HUDEP-2 (cell line): ENCODE measurements at regions not wholly inside any gene's neighbourhood (a gene's known extent, or its start where the extent isn't known, plus 50 kb on each side); places are given as distances from the start of the nearest gene placed in this dataset.

Source experiments
- DNase-seq, 76 experiments: peaks; one replicate each; lab custom pipeline; 2025; ENCODE audit not compliant: unreplicated experiment in 76 of 76; lab: John Stamatoyannopoulos, UW

- no peak for DNase-seq
Observed at GRCh38 chr19:30167976-30168635, 204.1 kb upstream of the ZNF536 start.

GRCh38 chr19:30168760-30169159 is 203.4 kb upstream of the ZNF536 start:
- DNase-seq: no peak

- no peak for DNase-seq
Observed at GRCh38 chr19:30169196-30169900, 202.8 kb upstream of the ZNF536 start.

- no peak for DNase-seq
Observed at GRCh38 chr19:30170081-30170480, 202.1 kb upstream of the ZNF536 start.

GRCh38 chr19:30170495-30171137 is 201.6 kb upstream of the ZNF536 start:
- no peak for DNase-seq

GRCh38 chr19:30171138-30171635 is 201.0 kb upstream of the ZNF536 start:
- DNase-seq: no peak

- DNase-seq: no peak
Observed at GRCh38 chr19:30171795-30172612, 200.2 kb upstream of the ZNF536 start.

- DNase-seq: peak in 1 of 76 experiments; percentile 2
Observed at GRCh38 chr19:30172613-30173242, 199.5 kb upstream of the ZNF536 start.

- DNase-seq: no peak
Observed at GRCh38 chr19:30173593-30174356, 198.4 kb upstream of the ZNF536 start.

- no peak for DNase-seq
Observed at GRCh38 chr19:30174357-30174645, 197.9 kb upstream of the ZNF536 start.

- DNase-seq: no peak
Observed at GRCh38 chr19:30174791-30175190, 197.4 kb upstream of the ZNF536 start.

- DNase-seq: no peak
Observed at GRCh38 chr19:30175987-30176386, 196.2 kb upstream of the ZNF536 start.

- DNase-seq: no peak
Observed at GRCh38 chr19:30178721-30179402, 193.3 kb upstream of the ZNF536 start.

- no peak for DNase-seq
Observed at GRCh38 chr19:30180691-30181090, 191.5 kb upstream of the ZNF536 start.

GRCh38 chr19:30183807-30184490 is 188.2 kb upstream of the ZNF536 start:
- DNase-seq: no peak

GRCh38 chr19:30202060-30202600 is 170.1 kb upstream of the ZNF536 start:
- no peak for DNase-seq

- DNase-seq: no peak
Observed at GRCh38 chr19:30204721-30205120, 167.5 kb upstream of the ZNF536 start.

- no peak for DNase-seq
Observed at GRCh38 chr19:30206187-30206586, 166.0 kb upstream of the ZNF536 start.

GRCh38 chr19:30207357-30207756 is 164.8 kb upstream of the ZNF536 start:
- DNase-seq: no peak
